RWPE1 (cell line): ENCODE measurements at regions not wholly inside any gene's neighbourhood (a gene's known extent, or its start where the extent isn't known, plus 50 kb on each side); places are given as distances from the start of the nearest gene placed in this dataset.
"Not testable (repeated sequence)": the region's sequence is repeated elsewhere in the genome, so short reads cannot be mapped to it uniquely, and the experiment has no call there.

Experiments
- CTCF ChIA-PET: fragments of 350-600 bp; sonication (Branson Sonifier 250); formaldehyde crosslinking; extraction: SDS; loops from one replicate; lab custom pipeline; 2021; lab: Yijun Ruan, JAX
- POLR2A ChIA-PET: fragments of 400-600 bp; formaldehyde crosslinking; extraction: SDS; loops from one replicate; lab custom pipeline; 2020; ENCODE audit warnings: antibody characterized with exemption; ENCODE audit not compliant: low non-redundant PET; lab: Yijun Ruan, JAX
- DNase-seq: peaks from one replicate; pipeline ENCODE4 v3.0.0; 2012; ENCODE audit warnings: low spot score
- H3K27ac ChIP-seq: fragments of 450-650 bp; 2 replicates; pipeline ENCODE4 v1.5.1; 2017
- TF ChIP-seq, protein P1 (sequence below): fragments of 450-650 bp; conservative IDR thresholded peaks from 2 replicates; pipeline ENCODE4 v1.5.1; 2017; ENCODE audit warnings: low read depth, mild to moderate bottlenecking

DNA sequence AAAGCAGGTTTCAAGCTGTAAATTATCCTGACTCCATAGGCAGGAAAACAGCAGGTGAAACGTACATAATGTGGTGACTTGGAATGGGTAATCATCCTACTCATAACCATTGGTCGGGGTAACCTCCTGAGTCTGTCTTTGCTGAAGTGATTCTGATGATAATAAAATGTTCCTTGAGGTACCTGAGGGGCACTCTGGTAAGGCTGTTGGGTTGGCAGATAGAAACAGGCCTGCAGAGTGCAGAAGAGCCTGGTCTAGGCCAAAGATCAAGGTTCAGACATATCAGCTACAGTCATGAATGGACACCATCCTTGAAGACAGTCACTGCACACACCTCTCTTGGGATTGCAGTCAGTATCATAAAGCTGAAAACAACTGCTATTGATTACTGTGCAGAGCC lies 174.7 kb upstream of the RPL34 start:
- H3K27ac ChIP-seq = no peak overlapping the region
- DNase-seq = no peak
- ChIA-PET POLR2A (no interaction called here), CTCF (interaction anchor here (0.5 kb wide), 1 partner anchor 1400 kb away, joined by 5 read pairs; no protein-coding TSS in a partner anchor)
- TF ChIP-seq, protein P1, sequence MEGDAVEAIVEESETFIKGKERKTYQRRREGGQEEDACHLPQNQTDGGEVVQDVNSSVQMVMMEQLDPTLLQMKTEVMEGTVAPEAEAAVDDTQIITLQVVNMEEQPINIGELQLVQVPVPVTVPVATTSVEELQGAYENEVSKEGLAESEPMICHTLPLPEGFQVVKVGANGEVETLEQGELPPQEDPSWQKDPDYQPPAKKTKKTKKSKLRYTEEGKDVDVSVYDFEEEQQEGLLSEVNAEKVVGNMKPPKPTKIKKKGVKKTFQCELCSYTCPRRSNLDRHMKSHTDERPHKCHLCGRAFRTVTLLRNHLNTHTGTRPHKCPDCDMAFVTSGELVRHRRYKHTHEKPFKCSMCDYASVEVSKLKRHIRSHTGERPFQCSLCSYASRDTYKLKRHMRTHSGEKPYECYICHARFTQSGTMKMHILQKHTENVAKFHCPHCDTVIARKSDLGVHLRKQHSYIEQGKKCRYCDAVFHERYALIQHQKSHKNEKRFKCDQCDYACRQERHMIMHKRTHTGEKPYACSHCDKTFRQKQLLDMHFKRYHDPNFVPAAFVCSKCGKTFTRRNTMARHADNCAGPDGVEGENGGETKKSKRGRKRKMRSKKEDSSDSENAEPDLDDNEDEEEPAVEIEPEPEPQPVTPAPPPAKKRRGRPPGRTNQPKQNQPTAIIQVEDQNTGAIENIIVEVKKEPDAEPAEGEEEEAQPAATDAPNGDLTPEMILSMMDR = no peak

DNA sequence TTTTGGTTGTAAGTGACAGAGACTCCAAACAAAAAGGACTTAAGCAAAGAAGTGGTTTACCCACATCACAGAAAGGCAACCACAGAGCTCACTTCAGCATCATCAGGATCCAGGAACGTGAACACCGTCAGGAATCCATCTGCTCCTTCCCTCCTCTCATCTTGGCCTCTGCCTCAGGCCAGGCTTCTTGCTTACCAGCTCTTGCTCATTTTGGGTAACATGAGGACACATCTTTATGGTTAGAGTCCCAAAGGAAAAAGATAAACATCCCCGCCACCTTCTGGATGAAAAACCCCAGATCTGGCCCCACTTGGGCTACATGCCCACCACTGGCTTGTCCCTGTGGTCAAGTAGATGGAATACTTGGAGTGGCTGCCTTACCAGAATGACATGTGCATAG lies 176.8 kb upstream of the RPL34 start:
- H3K27ac ChIP-seq = no peak overlapping the region
- ChIA-PET CTCF (interaction anchor here (1.0 kb wide), 1 partner anchor 23 kb away, joined by 3 read pairs; no protein-coding TSS in a partner anchor), POLR2A (no interaction called here)
- TF ChIP-seq, protein P1 = no peak
- DNase-seq = no peak

DNA sequence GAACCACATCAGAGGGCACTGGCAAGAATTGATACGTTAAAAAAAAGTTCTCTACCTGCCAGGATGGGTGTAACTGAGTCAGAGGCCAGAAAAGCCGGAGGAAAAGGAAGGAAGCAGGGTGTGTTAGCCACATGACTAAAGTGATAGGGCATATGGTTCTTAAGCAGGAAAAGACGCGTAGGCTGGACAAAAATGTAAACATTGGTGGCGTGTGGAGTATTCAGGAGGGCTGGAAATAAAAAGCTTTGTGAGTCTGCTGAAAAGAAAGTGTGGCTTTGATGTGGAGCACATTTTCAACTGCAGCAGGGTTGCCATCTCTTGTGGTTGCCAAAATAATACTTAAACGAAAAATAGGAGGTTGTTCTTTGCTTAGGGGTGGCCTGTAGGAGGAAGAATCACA lies 186.5 kb upstream of the RPL34 start:
- no peak overlapping the region for H3K27ac ChIP-seq
- ChIA-PET CTCF (no interaction called here), POLR2A (no interaction called here)
- no peak for DNase-seq
- TF ChIP-seq, protein P1 = no peak

DNA sequence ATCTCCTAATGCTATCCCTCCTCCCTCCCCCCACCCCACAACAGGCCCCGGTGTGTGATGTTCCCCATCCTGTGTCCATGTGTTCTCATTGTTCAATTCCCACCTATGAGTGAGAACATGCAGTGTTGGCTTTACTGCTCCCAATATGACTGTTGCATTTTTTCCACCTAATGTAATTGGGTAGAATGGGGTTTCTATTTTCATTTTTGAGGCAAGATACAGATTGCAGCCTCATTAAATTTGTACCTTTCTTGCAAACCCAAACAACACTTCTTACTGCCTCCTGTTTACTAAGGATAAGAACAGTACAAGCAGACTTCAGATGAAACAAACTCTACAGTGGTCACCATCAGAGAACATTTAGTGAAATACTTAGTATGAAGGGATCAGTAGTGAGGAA lies 187.0 kb upstream of the RPL34 start:
- CTCF ChIA-PET = not testable (repeated sequence)

DNA sequence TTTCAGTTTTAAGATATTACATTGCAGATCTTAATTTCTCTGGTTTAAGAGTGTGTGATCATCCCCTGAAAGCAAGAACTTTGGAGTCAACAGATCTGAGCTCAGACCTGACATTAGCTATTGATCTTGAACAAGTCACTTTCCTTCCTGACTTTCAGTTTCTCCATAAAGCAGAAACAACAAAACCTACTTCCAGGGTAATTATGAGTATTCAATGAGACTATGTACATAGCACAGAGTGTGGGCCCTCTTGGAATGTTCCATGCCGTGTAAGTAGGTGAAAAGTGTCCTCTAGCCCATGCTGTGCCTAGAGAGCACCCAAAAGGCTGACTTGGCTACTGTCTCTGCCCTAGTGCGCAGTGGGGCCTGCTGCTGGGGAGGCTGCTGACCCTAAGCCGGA lies 188.0 kb upstream of the RPL34 start:
- no peak for DNase-seq
- no peak overlapping the region for H3K27ac ChIP-seq
- ChIA-PET CTCF (interaction anchor here (0.6 kb wide), 1 partner anchor 16 kb away, joined by 3 read pairs; no protein-coding TSS in a partner anchor), POLR2A (no interaction called here)
- TF ChIP-seq, protein P1 = no peak

More for the DNA sequence above, 187.0 kb upstream of the RPL34 start:
- DNase-seq, H3K27ac ChIP-seq, POLR2A ChIA-PET: not testable (repeated sequence)

DNA sequence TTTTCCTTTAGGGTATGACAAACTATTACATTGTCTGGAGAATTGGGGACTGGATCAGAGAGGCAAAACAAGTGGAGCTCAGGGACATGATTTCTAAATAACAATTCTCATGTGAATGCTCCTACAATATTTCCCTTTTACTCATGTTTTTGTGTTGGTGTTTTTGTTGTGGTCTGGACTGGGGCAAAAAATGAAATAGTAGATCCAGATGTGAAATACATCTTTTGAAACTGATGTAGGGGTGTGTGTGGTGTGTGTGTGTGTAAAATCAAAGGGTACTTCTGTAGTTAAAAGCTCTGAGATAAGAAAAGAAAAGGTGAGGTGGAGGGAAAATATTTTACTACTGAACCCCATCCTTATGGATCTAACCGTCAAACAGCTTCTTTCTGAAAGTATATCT lies 188.4 kb upstream of the RPL34 start:
- TF ChIP-seq, protein P1 = no peak
- ChIA-PET POLR2A (no interaction called here), CTCF (interaction anchor here (0.6 kb wide), 1 partner anchor 16 kb away, joined by 3 read pairs; no protein-coding TSS in a partner anchor)
- H3K27ac ChIP-seq = no peak overlapping the region
- DNase-seq = no peak

DNA sequence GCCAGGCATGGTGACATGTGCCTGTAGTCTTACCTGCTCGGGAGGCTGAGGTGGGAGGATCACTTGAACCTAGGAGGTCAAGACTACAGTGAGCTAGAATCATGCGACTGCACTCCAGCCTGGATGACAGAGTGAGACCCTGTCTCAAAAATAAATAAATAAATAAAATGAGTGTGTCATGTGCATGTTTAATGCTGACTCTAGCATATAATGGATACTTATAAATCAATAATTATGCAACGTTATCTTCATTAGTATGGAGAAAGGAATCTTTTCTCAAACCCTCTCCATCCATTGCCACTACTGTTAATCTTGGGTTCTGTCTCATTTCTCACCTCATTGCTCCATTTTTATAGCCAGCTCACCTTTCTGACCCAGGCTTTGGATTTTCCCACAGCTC lies 189.5 kb upstream of the RPL34 start:
- TF ChIP-seq, protein P1 = no peak

More for the DNA sequence above, 189.5 kb upstream of the RPL34 start:
- no peak for DNase-seq
- no peak overlapping the region for H3K27ac ChIP-seq
- POLR2A ChIA-PET = no interaction called here
- CTCF ChIA-PET = no interaction called here
